IPS-18c (cell line): ENCODE measurements at regions not wholly inside any gene's neighbourhood (a gene's known extent, or its start where the extent isn't known, plus 50 kb on each side); places are given as distances from the start of the nearest gene placed in this dataset.

Source experiments
- H3K4me3 ChIP-seq: 2 replicates; pipeline ENCODE4 v1.7.0; 2013; ENCODE audit warnings: low read depth, mild to moderate bottlenecking, low read length, moderate library complexity; ENCODE audit not compliant: insufficient read depth
- H3K9me3 ChIP-seq: one replicate; pipeline ENCODE4 v1.6.1; 2013; ENCODE audit warnings: mild to moderate bottlenecking, low read length, moderate library complexity; ENCODE audit not compliant: control insufficient read depth, insufficient read depth

- no peaks in the 10 kb centered on the region for H3K9me3 ChIP-seq
These were observed 206.8 kb upstream of the PPARGC1A start for GRCh38 chr4:24096603-24097002.

GRCh38 chr4:24094726-24095125, 204.9 kb upstream of the PPARGC1A start:
- H3K9me3 ChIP-seq: no peaks in the 10 kb centered on the region

More at GRCh38 chr4:24096603-24097002, 206.8 kb upstream of the PPARGC1A start:
- no peak overlapping the region for H3K4me3 ChIP-seq

DNA sequence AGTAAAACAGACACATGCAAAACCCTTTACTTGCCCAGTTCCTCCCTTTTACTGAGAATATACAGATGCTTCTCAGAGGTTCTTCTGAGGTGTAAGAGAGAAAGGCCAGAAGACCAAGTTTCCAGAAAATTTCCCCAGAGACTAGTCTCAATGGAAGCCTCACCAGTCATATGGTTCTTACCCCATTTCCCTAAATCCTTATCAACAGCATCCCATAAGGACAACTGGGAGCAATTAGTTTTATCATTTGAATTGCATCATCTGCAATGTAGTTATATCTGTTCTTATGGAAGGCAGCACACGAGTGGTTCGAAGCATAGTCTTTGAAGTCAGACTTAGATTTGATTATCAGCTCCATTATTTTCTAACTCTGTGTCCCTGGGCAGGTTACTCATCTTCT, 203.6 kb upstream of the PPARGC1A start:
- H3K4me3 ChIP-seq: no peak overlapping the region
- no peaks in the 10 kb centered on the region for H3K9me3 ChIP-seq

More at GRCh38 chr4:24094726-24095125, 204.9 kb upstream of the PPARGC1A start:
- no peak overlapping the region for H3K4me3 ChIP-seq

DNA sequence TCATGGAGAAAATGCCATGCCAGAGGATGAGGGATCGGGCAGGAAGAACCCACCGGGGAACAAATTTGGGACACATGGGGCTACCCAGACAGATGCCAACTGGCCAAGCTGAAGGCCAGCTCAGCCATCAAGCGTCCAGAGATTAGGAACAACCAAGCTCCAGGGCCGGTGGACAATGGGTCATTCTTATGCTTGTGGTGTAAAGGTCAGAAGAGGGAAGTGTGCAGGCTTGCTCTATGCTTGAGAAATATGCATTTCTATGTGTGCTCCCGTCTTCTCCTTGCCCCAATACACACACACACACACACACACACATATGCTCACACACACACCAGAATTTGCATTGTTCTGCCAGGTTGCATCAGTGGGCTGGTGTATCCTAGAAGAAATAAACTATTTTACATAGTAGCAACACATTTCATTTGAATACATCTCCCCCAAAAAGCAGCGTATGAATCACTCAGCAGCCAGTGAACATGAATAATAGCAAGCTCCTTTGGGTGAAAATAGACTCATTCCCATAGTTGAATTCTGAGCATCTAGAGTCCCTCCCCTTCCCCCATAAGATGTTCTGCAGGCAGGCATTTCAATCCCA, 201.9 kb upstream of the PPARGC1A start:
- Histone ChIP-seq H3K9me3 (no peaks in the 10 kb centered on the region), H3K4me3 (no peak overlapping the region)

DNA sequence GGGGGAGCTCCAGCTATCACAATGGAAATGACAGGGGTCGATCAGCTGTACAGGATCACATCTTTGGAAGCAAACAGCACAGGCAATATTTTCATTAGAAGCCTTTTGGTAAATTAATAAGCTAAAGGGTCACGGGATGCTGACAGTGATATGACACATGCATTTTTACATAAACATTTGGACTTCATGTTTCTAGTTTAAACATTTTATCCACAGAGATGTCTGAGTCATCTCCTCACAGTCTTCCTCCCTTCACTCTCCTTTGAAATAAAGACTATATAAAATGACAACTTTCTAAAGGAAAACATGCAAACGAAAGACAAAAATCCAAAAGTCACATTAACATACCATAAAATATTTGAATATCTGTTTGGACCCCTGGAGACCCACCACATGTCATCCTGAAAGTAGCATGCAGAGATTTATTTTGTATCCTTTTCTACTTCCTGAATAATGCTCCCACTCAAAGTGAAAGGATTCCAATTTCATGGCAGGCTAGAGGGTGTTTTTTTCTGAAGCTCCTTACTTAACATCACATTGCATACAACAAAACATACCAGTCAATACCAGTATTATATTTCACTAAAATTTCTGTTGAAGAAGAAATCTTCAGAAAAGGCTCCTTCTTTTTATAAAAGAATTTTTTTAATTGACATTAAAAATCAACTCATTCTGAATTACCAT, 200.1 kb upstream of the PPARGC1A start:
- H3K9me3 ChIP-seq: no peaks in the 10 kb centered on the region
- H3K4me3 ChIP-seq: no peak overlapping the region

DNA sequence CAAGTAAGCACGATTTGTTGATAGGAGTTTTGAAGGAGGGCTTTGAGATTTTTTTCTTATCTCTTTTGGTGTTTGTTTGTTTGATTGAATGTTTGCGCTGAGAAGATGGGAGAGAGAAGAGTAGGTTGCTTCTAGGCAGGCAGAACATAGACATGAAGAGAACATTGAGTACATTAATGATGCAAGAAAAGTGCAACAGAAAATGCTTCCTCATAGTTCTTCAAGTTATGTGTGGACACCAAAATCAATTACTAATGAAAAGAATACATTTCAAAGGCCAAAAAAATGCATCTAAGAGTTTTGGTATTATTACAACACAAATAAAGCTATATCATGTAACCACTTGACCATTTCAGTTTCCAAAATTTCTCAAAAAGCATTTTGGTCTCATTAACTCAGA, 191.0 kb upstream of the PPARGC1A start:
- no peaks in the 10 kb centered on the region for H3K9me3 ChIP-seq
- no peak overlapping the region for H3K4me3 ChIP-seq

GRCh38 chr4:24078347-24078962, 188.6 kb upstream of the PPARGC1A start:
- H3K4me3 ChIP-seq: no peak overlapping the region
- H3K9me3 ChIP-seq: no peaks in the 10 kb centered on the region

GRCh38 chr4:24076811-24077210, 187.0 kb upstream of the PPARGC1A start:
- H3K4me3 ChIP-seq: no peak overlapping the region
- no peaks in the 10 kb centered on the region for H3K9me3 ChIP-seq

DNA sequence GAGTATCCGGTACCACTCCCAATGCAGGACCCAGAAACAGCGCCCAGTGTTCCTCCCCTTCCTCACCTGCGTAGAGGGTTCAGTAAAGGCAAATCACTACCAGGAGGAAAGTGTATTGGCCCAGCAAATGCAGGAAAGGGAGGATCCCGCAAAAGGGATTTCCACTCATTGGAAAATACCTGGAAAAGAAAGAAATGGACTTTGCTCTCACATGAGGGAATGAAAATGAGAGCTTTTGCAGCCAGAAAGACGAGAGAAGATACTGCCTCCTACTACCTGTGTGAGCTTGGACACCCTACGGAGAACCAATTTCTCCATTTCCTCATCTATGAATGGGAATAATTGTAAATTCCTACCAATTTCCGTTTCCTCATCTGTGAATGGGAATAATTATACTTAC, 184.1 kb upstream of the PPARGC1A start:
- no peaks in the 10 kb centered on the region for H3K9me3 ChIP-seq
- no peak overlapping the region for H3K4me3 ChIP-seq

- Histone ChIP-seq H3K4me3 (no peak overlapping the region), H3K9me3 (no peaks in the 10 kb centered on the region)
These were observed 181.9 kb upstream of the PPARGC1A start for GRCh38 chr4:24071612-24072372.

- Histone ChIP-seq H3K9me3 (no peaks in the 10 kb centered on the region), H3K4me3 (no peak overlapping the region)
These were observed 180.3 kb upstream of the PPARGC1A start for GRCh38 chr4:24070117-24070516.

GRCh38 chr4:24067367-24068193, 177.7 kb upstream of the PPARGC1A start:
- Histone ChIP-seq H3K9me3 (no peaks in the 10 kb centered on the region), H3K4me3 (no peak overlapping the region)

DNA sequence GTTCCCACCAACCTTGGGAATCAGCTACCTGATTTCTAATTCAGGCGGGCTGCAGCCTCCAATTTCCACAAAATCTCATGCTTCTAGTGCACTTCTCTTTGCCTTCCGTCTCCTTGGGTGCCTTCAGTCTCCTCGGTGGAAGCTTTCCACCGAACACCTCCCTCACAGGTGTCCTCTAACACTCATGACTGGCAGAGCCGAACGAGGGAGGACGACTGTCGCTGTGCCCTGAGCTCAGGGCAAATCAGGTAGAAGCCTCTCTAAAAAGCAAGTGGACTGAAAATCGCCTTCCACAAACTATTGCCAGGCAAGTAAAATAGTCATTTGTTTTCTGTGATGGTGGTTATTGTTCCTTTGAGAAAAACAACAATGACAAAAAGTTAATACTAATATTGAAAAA, 176.1 kb upstream of the PPARGC1A start:
- Histone ChIP-seq H3K9me3 (no peaks in the 10 kb centered on the region), H3K4me3 (no peak overlapping the region)

DNA sequence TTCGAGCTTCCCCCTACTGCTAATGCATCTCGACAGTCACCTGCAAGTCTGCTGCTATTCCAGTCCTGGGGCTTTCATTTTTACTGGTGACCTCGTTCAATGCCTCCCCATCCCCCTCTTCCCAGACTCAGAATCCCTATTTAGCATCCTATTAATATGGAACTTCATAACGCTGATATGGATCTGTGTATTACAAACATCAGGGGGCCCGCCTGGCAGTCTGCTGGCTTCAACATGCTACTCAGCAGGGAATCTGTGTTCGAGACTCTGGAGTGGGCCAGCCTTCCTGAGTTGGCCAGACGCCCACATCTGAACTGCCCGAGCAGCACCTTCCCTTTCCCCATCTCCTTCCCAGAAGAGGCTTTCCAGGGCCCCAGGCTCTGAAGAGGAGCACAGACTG, 173.9 kb upstream of the PPARGC1A start:
- Histone ChIP-seq H3K9me3 (no peaks in the 10 kb centered on the region), H3K4me3 (no peak overlapping the region)

DNA sequence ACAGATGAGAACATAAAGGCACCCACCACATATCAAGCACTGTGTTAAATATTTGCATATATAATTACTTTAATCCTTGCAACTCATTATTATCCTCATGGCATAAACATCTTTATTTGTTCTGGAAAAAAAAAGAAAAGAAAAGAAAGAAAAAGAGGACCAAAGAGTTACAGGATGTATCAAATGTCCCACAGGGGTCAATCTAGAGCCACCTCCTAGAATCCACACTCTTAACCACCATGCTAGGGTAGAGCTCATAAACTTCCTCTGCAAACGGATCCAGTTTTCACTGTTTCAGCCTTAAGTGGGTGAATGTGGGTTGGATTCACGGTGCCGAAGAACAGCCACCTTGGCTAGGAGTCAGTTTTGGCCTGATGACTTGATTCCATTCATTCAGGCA, 171.1 kb upstream of the PPARGC1A start:
- H3K4me3 ChIP-seq: no peak overlapping the region
- no peaks in the 10 kb centered on the region for H3K9me3 ChIP-seq

GRCh38 chr4:24059839-24060238, 170.0 kb upstream of the PPARGC1A start:
- no peak overlapping the region for H3K4me3 ChIP-seq
- H3K9me3 ChIP-seq: no peaks in the 10 kb centered on the region

DNA sequence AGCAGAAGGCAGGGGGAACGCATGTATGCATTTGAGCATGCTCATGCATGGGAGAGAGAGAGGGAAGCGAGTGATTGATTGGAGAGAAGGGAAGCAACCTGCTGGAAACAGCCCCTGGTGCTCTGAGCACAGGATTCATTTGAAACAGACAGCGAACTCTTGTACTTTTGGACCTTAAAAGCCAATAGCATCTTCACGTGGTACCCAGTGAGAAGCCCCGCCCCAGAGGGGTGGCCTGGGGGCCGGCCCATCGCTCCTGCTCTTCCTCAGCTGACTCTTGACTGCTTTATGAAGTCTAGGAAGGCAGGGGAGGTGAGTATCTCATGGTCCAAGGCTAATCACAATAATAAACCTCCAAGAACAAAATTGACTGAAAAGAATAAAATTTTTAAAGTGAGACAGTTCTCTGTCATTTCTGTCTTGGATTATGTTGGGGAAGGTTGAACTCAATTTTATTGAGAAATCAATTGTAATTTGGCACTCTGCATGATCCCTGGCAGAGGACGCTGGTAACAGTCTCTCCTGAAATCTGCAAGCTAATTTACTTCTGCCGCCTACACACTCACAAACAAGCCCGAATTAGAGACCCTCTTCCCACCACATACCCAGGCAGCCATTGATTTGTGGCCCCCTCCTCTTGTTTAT, 168.2 kb upstream of the PPARGC1A start:
- H3K4me3 ChIP-seq: no peak overlapping the region
- H3K9me3 ChIP-seq: no peaks in the 10 kb centered on the region
